Stimulated activated CD8-positive, alpha-beta memory T cell treated with anti-CD3 and anti-CD28 coated beads, Interleukin-12 subunit alpha, Interleukin-12 subunit beta, amount 100 ng/mL, for 1 hour (primary cell): ENCODE measurements at regions not wholly inside any gene's neighbourhood (a gene's known extent, or its start where the extent isn't known, plus 50 kb on each side); places are given as distances from the start of the nearest gene placed in this dataset.
"Not testable (repeated sequence)": the region's sequence is repeated elsewhere in the genome, so short reads cannot be mapped to it uniquely, and the experiment has no call there.

ENCODE experiments used
- DNase-seq: peaks from one replicate; pipeline ENCODE4 v3.0.0-alpha.2; 2020; ENCODE audit warnings: low read depth

- DNase-seq, result no peak
Observed at GRCh38 chr10:32217216-32217615, 129.7 kb downstream of the EPC1 start.

GRCh38 chr10:32213838-32214237 is 133.1 kb downstream of the EPC1 start:
- DNase-seq, result not testable (repeated sequence)

GRCh38 chr10:32211046-32211363 is 136.0 kb downstream of the EPC1 start:
- DNase-seq, result no peak

- no peak for DNase-seq
Observed at GRCh38 chr10:32210306-32211045, 136.5 kb downstream of the EPC1 start.

- DNase-seq, result not testable (repeated sequence)
Observed at GRCh38 chr10:32208005-32208404, 139.0 kb downstream of the EPC1 start.

GRCh38 chr10:32207544-32207943 is 139.4 kb downstream of the EPC1 start:
- peak; percentile 35 for DNase-seq

- DNase-seq, result no peak
Observed at GRCh38 chr10:32205670-32206069, 141.3 kb downstream of the EPC1 start.

GRCh38 chr10:32204606-32205005 is 142.4 kb downstream of the EPC1 start:
- no peak for DNase-seq

GRCh38 chr10:32199714-32200394 is 143.6 kb upstream of the KIF5B start:
- DNase-seq, result no peak

GRCh38 chr10:32197423-32197822 is 141.2 kb upstream of the KIF5B start:
- no peak for DNase-seq

GRCh38 chr10:32190890-32191491 is 134.8 kb upstream of the KIF5B start:
- no peak for DNase-seq

GRCh38 chr10:32189400-32190084 is 133.3 kb upstream of the KIF5B start:
- no peak for DNase-seq

- not testable (repeated sequence) for DNase-seq
Observed at GRCh38 chr10:32188601-32189000, 132.4 kb upstream of the KIF5B start.

- no peak for DNase-seq
Observed at GRCh38 chr10:32187686-32188085, 131.5 kb upstream of the KIF5B start.

GRCh38 chr10:32183652-32184051 is 127.4 kb upstream of the KIF5B start:
- DNase-seq, result not testable (repeated sequence)

- DNase-seq, result no peak
Observed at GRCh38 chr10:32182476-32182875, 126.3 kb upstream of the KIF5B start.

GRCh38 chr10:32180390-32181280 is 124.4 kb upstream of the KIF5B start:
- no peak for DNase-seq

- no peak for DNase-seq
Observed at GRCh38 chr10:32179836-32180235, 123.6 kb upstream of the KIF5B start.

GRCh38 chr10:32177594-32177993 is 121.4 kb upstream of the KIF5B start:
- DNase-seq, result not testable (repeated sequence)

GRCh38 chr10:32175629-32176028 is 119.4 kb upstream of the KIF5B start:
- no peak for DNase-seq

GRCh38 chr10:32174349-32174893 is 118.2 kb upstream of the KIF5B start:
- no peak for DNase-seq
